ENCODE measurements at regions not wholly inside any gene's neighbourhood (a gene's known extent, or its start where the extent isn't known, plus 50 kb on each side); places are given as distances from the start of the nearest gene placed in this dataset.

GRCh38 chr14:51443195-51444018, 203.4 kb downstream of the TMX1 start:
- Histone ChIP-seq H3K9me3 (no peaks in the 10 kb centered on the region), H3K4me1 (peaks cover 0 to 19% (median 16%) of the 10 kb centered on the region in 4 donors), H3K27ac (peak overlapping the region in 2 of 4 donors; percentile 30 to 58), H3K36me3 (no peaks in the 10 kb centered on the region), H3K4me3 (no peak overlapping the region), H3K27me3 (no peaks in the 10 kb centered on the region)
- TF ChIP-seq EP300 (IDR thresholded peaks at IDR 0.05), result no peak
- TF ChIP-seq, protein P1, sequence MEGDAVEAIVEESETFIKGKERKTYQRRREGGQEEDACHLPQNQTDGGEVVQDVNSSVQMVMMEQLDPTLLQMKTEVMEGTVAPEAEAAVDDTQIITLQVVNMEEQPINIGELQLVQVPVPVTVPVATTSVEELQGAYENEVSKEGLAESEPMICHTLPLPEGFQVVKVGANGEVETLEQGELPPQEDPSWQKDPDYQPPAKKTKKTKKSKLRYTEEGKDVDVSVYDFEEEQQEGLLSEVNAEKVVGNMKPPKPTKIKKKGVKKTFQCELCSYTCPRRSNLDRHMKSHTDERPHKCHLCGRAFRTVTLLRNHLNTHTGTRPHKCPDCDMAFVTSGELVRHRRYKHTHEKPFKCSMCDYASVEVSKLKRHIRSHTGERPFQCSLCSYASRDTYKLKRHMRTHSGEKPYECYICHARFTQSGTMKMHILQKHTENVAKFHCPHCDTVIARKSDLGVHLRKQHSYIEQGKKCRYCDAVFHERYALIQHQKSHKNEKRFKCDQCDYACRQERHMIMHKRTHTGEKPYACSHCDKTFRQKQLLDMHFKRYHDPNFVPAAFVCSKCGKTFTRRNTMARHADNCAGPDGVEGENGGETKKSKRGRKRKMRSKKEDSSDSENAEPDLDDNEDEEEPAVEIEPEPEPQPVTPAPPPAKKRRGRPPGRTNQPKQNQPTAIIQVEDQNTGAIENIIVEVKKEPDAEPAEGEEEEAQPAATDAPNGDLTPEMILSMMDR (IDR thresholded peaks at IDR 0.05), result no peak
- TF ChIP-seq POLR2AphosphoS5 (IDR thresholded peaks at IDR 0.05), result no peak
- TF ChIP-seq POLR2A (IDR thresholded peaks at IDR 0.05), result no peak
- DNase-seq, result no peak
- intact Hi-C loops (cut with DNase I), result no loop called here
- WGBS, 2 donors, result 81% methylated on average over 5 of the region's 5 CpGs

DNA sequence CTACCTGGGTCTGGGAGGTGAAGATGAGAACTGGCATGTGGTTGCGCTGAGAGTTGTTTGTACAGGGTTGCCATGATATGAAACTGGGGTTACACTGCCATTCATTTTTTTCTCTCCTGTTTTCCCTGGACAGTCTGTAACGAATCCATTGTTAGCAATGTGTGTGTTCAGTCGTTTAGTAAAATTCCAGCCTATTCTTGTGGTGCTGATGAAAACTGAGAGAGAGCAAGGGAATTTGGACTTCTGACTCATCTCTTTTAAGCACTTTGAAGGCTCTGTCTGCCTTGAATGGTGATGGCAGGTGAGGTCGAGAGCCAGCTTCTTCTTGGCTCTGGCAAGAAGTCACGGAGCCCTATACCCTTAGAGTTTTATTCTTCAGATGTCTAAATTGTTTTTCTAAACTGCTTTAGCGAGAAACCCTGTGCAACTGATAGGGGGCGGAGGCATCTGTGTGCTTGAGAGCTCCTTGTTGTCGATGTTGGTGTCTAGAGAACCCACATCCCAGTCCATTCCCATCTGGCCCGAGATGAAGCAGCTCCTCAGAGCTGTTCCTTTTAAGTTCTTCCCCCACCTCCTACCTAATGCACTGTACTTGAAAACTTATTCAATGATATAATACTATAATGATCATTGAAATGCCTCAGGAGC, 204.4 kb downstream of the TMX1 start:
- WGBS, 2 donors, result 82 to 88% methylated on average over 9 of the region's 9 CpGs
- no peaks in the 10 kb centered on the region for H3K36me3 ChIP-seq
- DNase-seq, result no peak
- H3K4me3 ChIP-seq, result no peak overlapping the region
- intact Hi-C loops (cut with DNase I), result no loop called here
- no peak overlapping the region for H3K27ac ChIP-seq
- H3K4me1 ChIP-seq, result peaks cover 0 to 22% (median 20%) of the 10 kb centered on the region in 4 donors
- H3K27me3 ChIP-seq, result no peaks in the 10 kb centered on the region
- no peak for TF ChIP-seq POLR2AphosphoS5 (IDR thresholded peaks at IDR 0.05)
- TF ChIP-seq, protein P1 (IDR thresholded peaks at IDR 0.05), result no peak
- TF ChIP-seq EP300 (IDR thresholded peaks at IDR 0.05), result no peak
- no peak for TF ChIP-seq POLR2A (IDR thresholded peaks at IDR 0.05)
- no peaks in the 10 kb centered on the region for H3K9me3 ChIP-seq

- Histone ChIP-seq H3K9me3 (no peaks in the 10 kb centered on the region), H3K27me3 (no peaks in the 10 kb centered on the region), H3K27ac (no peak overlapping the region), H3K4me1 (peaks cover 0 to 22% (median 20%) of the 10 kb centered on the region in 4 donors), H3K36me3 (no peaks in the 10 kb centered on the region), H3K4me3 (no peak overlapping the region)
- WGBS, 2 donors, result 77 to 78% methylated on average over 3 of the region's 3 CpGs
- DNase-seq, result no peak
- TF ChIP-seq POLR2A (IDR thresholded peaks at IDR 0.05), result no peak
- TF ChIP-seq, protein P1 (IDR thresholded peaks at IDR 0.05), result no peak
- no peak for TF ChIP-seq EP300 (IDR thresholded peaks at IDR 0.05)
- TF ChIP-seq POLR2AphosphoS5 (IDR thresholded peaks at IDR 0.05), result no peak
- intact Hi-C loops (cut with DNase I), result no loop called here
These were observed 204.9 kb downstream of the TMX1 start for GRCh38 chr14:51445001-51445390.

GRCh38 chr14:51446771-51447170, 204.9 kb upstream of the FRMD6 start:
- Histone ChIP-seq H3K27me3 (no peaks in the 10 kb centered on the region), H3K36me3 (no peaks in the 10 kb centered on the region), H3K4me1 (peaks cover 0 to 22% (median 20%) of the 10 kb centered on the region in 4 donors), H3K4me3 (no peak overlapping the region), H3K27ac (no peak overlapping the region), H3K9me3 (no peaks in the 10 kb centered on the region)
- intact Hi-C loops (cut with DNase I), result no loop called here
- DNase-seq, result no peak
- 57 to 80% methylated on average over 3 of the region's 3 CpGs for WGBS, 2 donors
- TF ChIP-seq POLR2AphosphoS5 (IDR thresholded peaks at IDR 0.05), result no peak
- no peak for TF ChIP-seq EP300 (IDR thresholded peaks at IDR 0.05)
- TF ChIP-seq POLR2A (IDR thresholded peaks at IDR 0.05), result no peak
- TF ChIP-seq, protein P1 (IDR thresholded peaks at IDR 0.05), result no peak

Measured in sigmoid colon (tissue), 6 donors.